NCI-H2171 (cell line): ENCODE measurements at regions not wholly inside any gene's neighbourhood (a gene's known extent, or its start where the extent isn't known, plus 50 kb on each side); places are given as distances from the start of the nearest gene placed in this dataset.

Source experiments
- DNase-seq: peaks from one replicate; lab custom pipeline; 2025; lab: John Stamatoyannopoulos, UW

- DNase-seq, result no peak
Measured at GRCh38 chr12:116382686-116383530, 105.4 kb upstream of the MED13L start.

GRCh38 chr12:116384175-116384574 lies 106.7 kb upstream of the MED13L start:
- DNase-seq, result no peak

- no peak for DNase-seq
Measured at GRCh38 chr12:116384691-116385485, 107.4 kb upstream of the MED13L start.

GRCh38 chr12:116385486-116386217 lies 108.2 kb upstream of the MED13L start:
- no peak for DNase-seq

GRCh38 chr12:116389326-116389725 lies 111.8 kb upstream of the MED13L start:
- DNase-seq, result no peak

- DNase-seq, result no peak
Measured at GRCh38 chr12:116389990-116390389, 112.5 kb upstream of the MED13L start.

GRCh38 chr12:116390401-116391335 lies 113.2 kb upstream of the MED13L start:
- no peak for DNase-seq

GRCh38 chr12:116391501-116391900 lies 114.0 kb upstream of the MED13L start:
- DNase-seq, result no peak

GRCh38 chr12:116392061-116392460 lies 114.6 kb upstream of the MED13L start:
- no peak for DNase-seq

GRCh38 chr12:116393255-116393654 lies 115.8 kb upstream of the MED13L start:
- no peak for DNase-seq

GRCh38 chr12:116393859-116394650 lies 116.6 kb upstream of the MED13L start:
- no peak for DNase-seq

GRCh38 chr12:116395396-116395795 lies 117.9 kb upstream of the MED13L start:
- no peak for DNase-seq

- no peak for DNase-seq
Measured at GRCh38 chr12:116397148-116397547, 119.7 kb upstream of the MED13L start.

- no peak for DNase-seq
Measured at GRCh38 chr12:116398193-116398592, 120.7 kb upstream of the MED13L start.

GRCh38 chr12:116399055-116399454 lies 121.6 kb upstream of the MED13L start:
- DNase-seq, result no peak

- DNase-seq, result no peak
Measured at GRCh38 chr12:116400636-116401372, 123.3 kb upstream of the MED13L start.

GRCh38 chr12:116401565-116401964 lies 124.1 kb upstream of the MED13L start:
- DNase-seq, result no peak

GRCh38 chr12:116402163-116402939 lies 124.9 kb upstream of the MED13L start:
- DNase-seq, result no peak

GRCh38 chr12:116403546-116403945 lies 126.1 kb upstream of the MED13L start:
- DNase-seq, result no peak
